IMR-90 (cell line): ENCODE measurements at regions not wholly inside any gene's neighbourhood (a gene's known extent, or its start where the extent isn't known, plus 50 kb on each side); places are given as distances from the start of the nearest gene placed in this dataset.

ENCODE experiments used
- CEBPB ChIP-seq: IDR thresholded peaks from 2 replicates; pipeline ENCODE4 v1.6.1; 2012; ENCODE audit warnings: low read depth, low read length, improper control_type of control experiment
- CTCF ChIP-seq: conservative IDR thresholded peaks from 2 replicates; pipeline ENCODE4 v1.5.1; 2012; ENCODE audit warnings: mild to moderate bottlenecking, low read depth, low read length, improper control_type of control experiment
- POLR2A ChIP-seq: IDR thresholded peaks from 2 replicates; pipeline ENCODE4 v1.6.1; 2012; ENCODE audit warnings: mild to moderate bottlenecking, low read depth, low read length
- RAD21 ChIP-seq: IDR thresholded peaks from 2 replicates; pipeline ENCODE4 v1.6.1; 2012; ENCODE audit warnings: low read length, improper control_type of control experiment
- RCOR1 ChIP-seq: IDR thresholded peaks from 2 replicates; pipeline ENCODE4 v1.6.1; 2012; ENCODE audit warnings: mild to moderate bottlenecking, low read length, improper control_type of control experiment; ENCODE audit not compliant: insufficient replicate concordance
- SMC3 ChIP-seq: fragments of 150-350 bp; IDR thresholded peaks from 2 replicates; pipeline ENCODE4 v1.6.1; 2016; ENCODE audit warnings: low read depth, mild to moderate bottlenecking, antibody characterized with exemption, low read length, moderate library complexity
- USF2 ChIP-seq: fragments of 150-350 bp; IDR thresholded peaks from 2 replicates; pipeline ENCODE4 v1.6.1; 2017; ENCODE audit warnings: mild to moderate bottlenecking, antibody characterized with exemption, low read length, low read depth

DNA sequence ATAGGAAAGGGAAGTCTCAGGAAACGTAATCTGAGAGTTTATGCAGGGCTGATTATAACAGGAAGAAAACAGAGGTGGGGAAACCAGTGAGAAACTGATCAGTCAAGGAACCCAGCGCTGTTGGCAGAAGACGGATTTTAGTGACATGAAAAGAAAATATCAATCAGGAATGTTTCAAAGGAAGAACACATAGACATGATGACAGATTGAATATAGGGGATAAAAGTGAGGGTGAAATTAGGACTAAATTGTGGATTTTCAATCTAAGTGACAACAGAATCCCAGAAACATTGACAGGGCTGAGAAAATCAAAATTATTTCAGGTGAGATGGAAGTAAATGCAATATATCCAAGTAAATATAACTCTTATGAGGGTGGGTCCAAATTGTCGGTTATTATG is 199.8 kb upstream of the CCDC150 start:
- no peak for TF ChIP-seq CTCF
- TF ChIP-seq POLR2A = no peak
- TF ChIP-seq CEBPB = no peak
- no peak for TF ChIP-seq RAD21
- no peak for TF ChIP-seq RCOR1
- TF ChIP-seq USF2 = no peak
- no peak for TF ChIP-seq SMC3
